Natural killer cell treated with Interleukin-12 subunit alpha and Interleukin-12 subunit beta and Interleukin-15 and Interleukin-18, amount 100 ng/mL, for 72 hours (primary cell): ENCODE measurements at regions not wholly inside any gene's neighbourhood (a gene's known extent, or its start where the extent isn't known, plus 50 kb on each side); places are given as distances from the start of the nearest gene placed in this dataset.

Experiments used
- ATAC-seq, 2 donors: fragments of 150-1000 bp; cut with Tn5 transposase in 1 of 2; sonication (Bioruptor Pico), chemical (Tn5 transposase) in 1 of 2; 2 replicates each; pipeline ENCODE4 v1.10.0; 2021
- DNase-seq: peaks from one replicate; pipeline ENCODE4 v3.0.0; 2022; ENCODE audit warnings: low spot score
- H3K27ac Mint-ChIP-seq, 2 donors: 1 replicate in 1 of 2; 2 replicates in 1 of 2; pipeline ENCODE4 v1.8.0; 2022; ENCODE audit warnings: mixed read lengths in 2 of 2, mild to moderate bottlenecking in 1 of 2, moderate library complexity in 1 of 2
- H3K27me3 Mint-ChIP-seq, 2 donors: 1 replicate in 1 of 2; 2 replicates in 1 of 2; pipeline ENCODE4 v1.8.0; 2022; ENCODE audit warnings: mixed read lengths in 2 of 2
- H3K36me3 Mint-ChIP-seq: one replicate; pipeline ENCODE4 v1.8.0; 2022; ENCODE audit warnings: mixed read lengths
- H3K4me1 Mint-ChIP-seq, 2 donors: 1 replicate in 1 of 2; 2 replicates in 1 of 2; pipeline ENCODE4 v1.8.0; 2022; ENCODE audit warnings: low read depth in 2 of 2, mixed read lengths in 2 of 2, mild to moderate bottlenecking in 1 of 2
- H3K4me3 Mint-ChIP-seq: one replicate; pipeline ENCODE4 v1.8.0; 2022; ENCODE audit warnings: mixed read lengths
- H3K9me3 Mint-ChIP-seq: 2 replicates; pipeline ENCODE4 v1.8.0; 2022; ENCODE audit warnings: mixed read lengths

DNA sequence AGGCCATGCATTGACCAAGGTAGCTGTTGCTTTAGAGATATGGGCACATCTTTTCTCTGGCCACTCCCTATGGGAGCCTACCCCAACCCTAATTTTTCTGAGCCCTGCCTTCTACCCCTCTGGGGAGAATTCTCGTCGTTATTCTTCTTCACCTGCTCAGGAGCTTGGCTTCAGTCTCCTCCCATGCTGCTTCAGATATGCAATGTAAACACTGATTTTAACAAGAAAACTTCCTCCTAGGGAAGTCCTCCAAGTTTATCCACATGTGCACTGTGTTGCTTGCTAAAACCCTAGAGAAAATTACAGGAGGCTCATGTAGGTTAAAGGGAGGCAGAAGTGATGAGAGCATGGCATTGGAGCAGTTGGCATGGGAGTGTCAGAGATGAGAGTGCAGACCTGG, 445.2 kb upstream of the MDFIC2 start:
- DNase-seq (no peak), ATAC-seq (no peak)
- H3K27me3 Mint-ChIP-seq: peaks cover 0 to 7% of the 10 kb centered on the region in 2 donors
- H3K4me1 Mint-ChIP-seq: no peaks in the 10 kb centered on the region
- H3K9me3 Mint-ChIP-seq: no peaks in the 10 kb centered on the region
- no peak overlapping the region for H3K27ac Mint-ChIP-seq
- H3K4me3 Mint-ChIP-seq: no peak overlapping the region
- H3K36me3 Mint-ChIP-seq: no peaks in the 10 kb centered on the region

DNA sequence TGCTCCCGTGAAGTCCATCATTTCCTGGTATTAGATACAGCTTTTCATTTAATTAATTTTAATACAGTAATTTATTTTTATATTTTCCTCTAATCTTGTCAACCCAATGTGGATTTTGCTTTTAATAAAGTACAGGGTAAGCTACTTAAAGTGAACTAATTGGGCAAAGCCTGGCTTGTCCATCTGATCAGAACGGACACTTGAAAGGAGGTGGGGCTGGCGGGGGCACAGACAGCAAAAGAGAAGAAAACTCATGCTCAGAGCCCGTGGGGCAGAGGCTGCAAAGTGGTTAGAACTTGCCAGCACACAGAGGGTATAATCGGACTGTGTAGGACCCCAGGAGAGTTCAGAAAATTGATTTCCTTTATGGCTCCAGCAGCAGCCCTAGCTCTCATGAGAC, 443.1 kb upstream of the MDFIC2 start:
- no peak for ATAC-seq
- no peaks in the 10 kb centered on the region for H3K4me1 Mint-ChIP-seq
- H3K27ac Mint-ChIP-seq: no peak overlapping the region
- H3K36me3 Mint-ChIP-seq: no peaks in the 10 kb centered on the region
- no peaks in the 10 kb centered on the region for H3K9me3 Mint-ChIP-seq
- DNase-seq: no peak
- peaks cover 5 to 16% of the 10 kb centered on the region in 2 donors for H3K27me3 Mint-ChIP-seq
- H3K4me3 Mint-ChIP-seq: no peak overlapping the region

DNA sequence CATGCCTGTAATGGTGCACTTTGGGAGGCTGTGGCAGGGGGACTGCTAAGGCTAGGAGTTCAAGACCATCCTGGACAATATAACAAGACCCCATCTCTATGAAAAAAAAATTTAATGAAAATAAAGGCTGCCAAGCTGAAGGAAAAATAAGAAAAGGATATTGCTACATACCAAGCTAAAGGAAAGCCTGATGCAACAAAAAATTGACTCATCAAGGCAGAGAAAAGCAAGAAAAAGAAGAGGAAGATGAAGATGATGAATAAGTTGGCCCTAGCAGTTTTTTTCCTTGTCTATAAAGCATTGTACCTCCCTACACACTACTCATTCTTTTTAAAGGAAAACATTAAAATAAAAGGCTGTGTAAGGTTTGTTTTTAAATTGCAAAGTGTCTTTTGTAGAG, 441.9 kb upstream of the MDFIC2 start:
- H3K36me3 Mint-ChIP-seq: no peaks in the 10 kb centered on the region
- no peak overlapping the region for H3K27ac Mint-ChIP-seq
- H3K4me1 Mint-ChIP-seq: no peaks in the 10 kb centered on the region
- peaks cover 5 to 17% of the 10 kb centered on the region in 2 donors for H3K27me3 Mint-ChIP-seq
- H3K4me3 Mint-ChIP-seq: no peak overlapping the region
- no peaks in the 10 kb centered on the region for H3K9me3 Mint-ChIP-seq
- no peak for ATAC-seq
- no peak for DNase-seq

- Mint-ChIP-seq H3K4me3 (no peak overlapping the region), H3K9me3 (no peaks in the 10 kb centered on the region), H3K27ac (no peak overlapping the region), H3K36me3 (no peaks in the 10 kb centered on the region), H3K4me1 (no peaks in the 10 kb centered on the region), H3K27me3 (peaks cover 6 to 24% of the 10 kb centered on the region in 2 donors)
- ATAC-seq: no peak
- no peak for DNase-seq
Measured at GRCh38 chr3:70753572-70753971, 441.1 kb upstream of the MDFIC2 start.

DNA sequence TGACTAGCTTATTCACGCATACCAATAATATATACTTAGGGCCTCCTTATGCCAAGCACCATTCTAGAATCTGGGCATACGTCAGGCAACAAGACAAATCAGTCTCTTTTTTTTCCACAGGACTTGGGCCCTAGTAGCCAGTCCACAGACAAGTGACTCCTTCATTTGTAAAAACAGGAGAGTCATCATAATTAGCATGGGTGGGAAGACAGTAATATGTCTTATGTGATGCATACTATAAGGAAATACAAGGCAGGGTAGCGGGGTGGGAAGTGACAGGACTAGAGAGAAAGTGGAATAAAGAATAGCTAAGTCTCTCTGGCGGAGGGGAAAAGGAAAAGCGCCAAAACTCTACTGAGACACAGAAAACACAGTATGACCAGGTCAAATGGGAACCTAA, 439.6 kb upstream of the MDFIC2 start:
- ATAC-seq (no peak), DNase-seq (no peak)
- no peak overlapping the region for H3K27ac Mint-ChIP-seq
- H3K36me3 Mint-ChIP-seq: no peaks in the 10 kb centered on the region
- no peaks in the 10 kb centered on the region for H3K9me3 Mint-ChIP-seq
- no peak overlapping the region for H3K4me3 Mint-ChIP-seq
- H3K27me3 Mint-ChIP-seq: peaks cover 10 to 29% of the 10 kb centered on the region in 2 donors
- no peaks in the 10 kb centered on the region for H3K4me1 Mint-ChIP-seq

GRCh38 chr3:70749122-70749521, 436.7 kb upstream of the MDFIC2 start:
- no peaks in the 10 kb centered on the region for H3K4me1 Mint-ChIP-seq
- no peak overlapping the region for H3K27ac Mint-ChIP-seq
- H3K4me3 Mint-ChIP-seq: no peak overlapping the region
- no peaks in the 10 kb centered on the region for H3K36me3 Mint-ChIP-seq
- DNase-seq (no peak), ATAC-seq (no peak)
- H3K9me3 Mint-ChIP-seq: no peaks in the 10 kb centered on the region
- H3K27me3 Mint-ChIP-seq: peaks cover 14 to 38% of the 10 kb centered on the region in 2 donors

DNA sequence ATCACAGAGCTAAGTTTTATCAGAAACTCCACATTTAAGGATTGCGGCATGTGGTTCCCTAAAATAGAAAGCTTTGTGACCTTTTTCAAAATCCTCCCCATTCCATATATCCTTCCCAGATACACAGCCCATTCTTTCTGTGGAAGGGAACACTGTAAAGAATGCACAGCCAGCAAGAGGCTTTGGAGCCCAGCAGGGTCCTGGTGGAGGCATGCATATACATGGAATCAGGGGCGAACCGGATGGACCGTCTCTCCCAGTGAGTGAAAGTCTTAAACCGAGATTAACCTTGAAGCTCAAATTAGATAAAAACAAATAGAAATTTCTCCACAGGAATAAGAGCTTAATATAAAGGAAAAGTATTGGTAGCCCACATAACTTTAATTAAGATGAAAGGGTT, 436.2 kb upstream of the MDFIC2 start:
- DNase-seq (no peak), ATAC-seq (no peak)
- H3K27ac Mint-ChIP-seq: no peak overlapping the region
- H3K36me3 Mint-ChIP-seq: no peaks in the 10 kb centered on the region
- peaks cover 14 to 33% of the 10 kb centered on the region in 2 donors for H3K27me3 Mint-ChIP-seq
- no peaks in the 10 kb centered on the region for H3K9me3 Mint-ChIP-seq
- H3K4me1 Mint-ChIP-seq: no peaks in the 10 kb centered on the region
- no peak overlapping the region for H3K4me3 Mint-ChIP-seq

GRCh38 chr3:70747847-70748246, 435.4 kb upstream of the MDFIC2 start:
- no peak overlapping the region for H3K27ac Mint-ChIP-seq
- H3K4me3 Mint-ChIP-seq: no peak overlapping the region
- DNase-seq: no peak
- no peak for ATAC-seq
- H3K4me1 Mint-ChIP-seq: no peaks in the 10 kb centered on the region
- no peaks in the 10 kb centered on the region for H3K9me3 Mint-ChIP-seq
- no peaks in the 10 kb centered on the region for H3K36me3 Mint-ChIP-seq
- H3K27me3 Mint-ChIP-seq: peaks cover 14 to 32% of the 10 kb centered on the region in 2 donors

GRCh38 chr3:70744536-70744935, 432.1 kb upstream of the MDFIC2 start:
- Mint-ChIP-seq H3K36me3 (no peaks in the 10 kb centered on the region), H3K4me1 (no peaks in the 10 kb centered on the region), H3K4me3 (no peak overlapping the region)

DNA sequence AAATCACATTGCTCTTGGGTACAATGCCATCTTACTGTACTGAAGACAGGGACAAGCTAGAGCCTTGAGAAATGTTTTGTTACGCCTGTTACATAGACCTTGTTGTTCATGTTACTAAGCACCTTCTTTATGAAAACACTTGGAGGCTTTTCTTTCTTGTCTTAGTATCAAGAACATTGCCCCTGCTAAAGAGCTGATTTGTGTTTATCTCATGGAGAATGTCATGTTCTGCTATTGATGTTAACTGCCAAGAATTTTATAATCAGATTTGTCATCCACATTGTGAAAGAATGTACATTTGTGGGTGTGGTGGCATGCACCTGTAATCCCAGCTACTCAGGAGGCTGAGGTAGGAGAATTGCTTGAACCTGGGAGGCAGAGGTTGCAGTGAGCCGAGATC, 431.3 kb upstream of the MDFIC2 start:
- H3K27ac Mint-ChIP-seq: no peak overlapping the region
- no peaks in the 10 kb centered on the region for H3K9me3 Mint-ChIP-seq
- no peaks in the 10 kb centered on the region for H3K4me1 Mint-ChIP-seq
- no peak for ATAC-seq
- DNase-seq: no peak
- peaks cover 9 to 22% of the 10 kb centered on the region in 2 donors for H3K27me3 Mint-ChIP-seq
- H3K36me3 Mint-ChIP-seq: no peaks in the 10 kb centered on the region
- no peak overlapping the region for H3K4me3 Mint-ChIP-seq

More at GRCh38 chr3:70744536-70744935, 432.1 kb upstream of the MDFIC2 start:
- ATAC-seq (no peak), DNase-seq (no peak)
- H3K9me3 Mint-ChIP-seq: no peaks in the 10 kb centered on the region
- H3K27ac Mint-ChIP-seq: no peak overlapping the region
- peaks cover 9 to 22% of the 10 kb centered on the region in 2 donors for H3K27me3 Mint-ChIP-seq

DNA sequence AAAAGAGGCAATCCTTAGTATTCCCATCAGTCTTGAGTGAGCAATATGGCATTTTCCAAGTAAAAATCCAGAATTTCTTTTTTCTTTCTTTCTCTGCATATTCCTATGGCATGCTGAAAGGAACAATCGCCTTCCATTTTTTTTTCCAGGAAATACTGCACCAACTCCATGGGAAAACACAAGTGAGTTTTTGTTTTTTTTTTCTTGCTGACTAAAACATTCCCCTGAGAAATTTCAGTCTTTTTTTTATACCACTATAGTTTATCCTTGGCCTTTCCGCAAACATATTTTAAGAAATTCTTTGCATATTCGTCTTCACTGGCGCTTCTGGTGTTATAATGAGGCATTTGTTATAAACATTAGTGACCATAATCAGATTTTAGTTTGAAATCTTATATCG, 429.6 kb upstream of the MDFIC2 start:
- no peaks in the 10 kb centered on the region for H3K9me3 Mint-ChIP-seq
- H3K36me3 Mint-ChIP-seq: no peaks in the 10 kb centered on the region
- no peaks in the 10 kb centered on the region for H3K4me1 Mint-ChIP-seq
- peaks cover 4 to 19% of the 10 kb centered on the region in 2 donors for H3K27me3 Mint-ChIP-seq
- no peak for DNase-seq
- no peak overlapping the region for H3K4me3 Mint-ChIP-seq
- H3K27ac Mint-ChIP-seq: no peak overlapping the region
- no peak for ATAC-seq

- ATAC-seq (no peak), DNase-seq (no peak)
- Mint-ChIP-seq H3K4me1 (no peaks in the 10 kb centered on the region), H3K9me3 (no peaks in the 10 kb centered on the region), H3K4me3 (no peak overlapping the region), H3K36me3 (no peaks in the 10 kb centered on the region), H3K27ac (no peak overlapping the region), H3K27me3 (peaks cover 4 to 17% of the 10 kb centered on the region in 2 donors)
Measured at GRCh38 chr3:70740872-70741271, 428.4 kb upstream of the MDFIC2 start.

- H3K4me1 Mint-ChIP-seq: no peaks in the 10 kb centered on the region
- H3K9me3 Mint-ChIP-seq: no peaks in the 10 kb centered on the region
- no peaks in the 10 kb centered on the region for H3K36me3 Mint-ChIP-seq
- H3K27me3 Mint-ChIP-seq: peaks cover 4 to 10% of the 10 kb centered on the region in 2 donors
- no peak overlapping the region for H3K27ac Mint-ChIP-seq
- ATAC-seq: no peak
- H3K4me3 Mint-ChIP-seq: no peak overlapping the region
- no peak for DNase-seq
Measured at GRCh38 chr3:70740071-70740470, 427.6 kb upstream of the MDFIC2 start.

- Mint-ChIP-seq H3K4me3 (no peak overlapping the region), H3K36me3 (no peaks in the 10 kb centered on the region), H3K4me1 (no peaks in the 10 kb centered on the region), H3K27me3 (peaks cover 5 to 10% of the 10 kb centered on the region in 2 donors), H3K9me3 (no peaks in the 10 kb centered on the region), H3K27ac (no peak overlapping the region)
- ATAC-seq: no peak
- DNase-seq: no peak
Measured at GRCh38 chr3:70738291-70738681, 425.8 kb upstream of the MDFIC2 start.

DNA sequence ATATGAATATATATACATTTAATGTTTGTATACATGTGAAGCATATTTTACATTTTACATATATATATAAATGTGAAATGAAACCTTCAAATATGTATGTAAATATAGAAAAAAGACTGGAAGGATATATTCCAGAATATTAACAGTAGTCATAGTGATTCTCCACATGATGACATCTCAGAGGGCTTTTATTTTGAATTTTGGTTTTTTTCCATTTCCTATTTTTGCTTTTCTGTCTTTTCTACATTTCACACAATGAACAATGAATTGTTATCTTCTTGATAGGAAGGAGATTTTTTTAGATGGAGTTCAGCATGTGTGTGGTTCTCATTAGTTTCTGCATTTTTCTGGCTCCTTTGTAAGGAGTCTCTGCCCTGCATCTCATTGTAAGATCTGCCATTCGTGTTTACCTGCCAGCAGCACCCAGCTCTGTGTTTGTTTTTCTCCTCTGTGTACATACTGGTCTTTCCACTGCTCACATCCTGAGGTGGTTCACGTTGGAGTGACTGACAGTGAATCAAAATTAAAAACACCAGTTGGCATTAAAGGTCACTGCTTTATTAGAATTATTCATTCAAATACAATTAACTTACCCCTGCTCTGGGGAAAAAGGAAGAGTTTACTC, 425.3 kb upstream of the MDFIC2 start:
- ATAC-seq (no peak), DNase-seq (no peak)
- H3K36me3 Mint-ChIP-seq: no peaks in the 10 kb centered on the region
- no peak overlapping the region for H3K4me3 Mint-ChIP-seq
- peaks cover 5 to 10% of the 10 kb centered on the region in 2 donors for H3K27me3 Mint-ChIP-seq
- H3K4me1 Mint-ChIP-seq: no peaks in the 10 kb centered on the region
- H3K27ac Mint-ChIP-seq: no peak overlapping the region
- H3K9me3 Mint-ChIP-seq: no peaks in the 10 kb centered on the region
